ENCODE measurements at regions not wholly inside any gene's neighbourhood (a gene's known extent, or its start where the extent isn't known, plus 50 kb on each side); places are given as distances from the start of the nearest gene placed in this dataset.

DNA sequence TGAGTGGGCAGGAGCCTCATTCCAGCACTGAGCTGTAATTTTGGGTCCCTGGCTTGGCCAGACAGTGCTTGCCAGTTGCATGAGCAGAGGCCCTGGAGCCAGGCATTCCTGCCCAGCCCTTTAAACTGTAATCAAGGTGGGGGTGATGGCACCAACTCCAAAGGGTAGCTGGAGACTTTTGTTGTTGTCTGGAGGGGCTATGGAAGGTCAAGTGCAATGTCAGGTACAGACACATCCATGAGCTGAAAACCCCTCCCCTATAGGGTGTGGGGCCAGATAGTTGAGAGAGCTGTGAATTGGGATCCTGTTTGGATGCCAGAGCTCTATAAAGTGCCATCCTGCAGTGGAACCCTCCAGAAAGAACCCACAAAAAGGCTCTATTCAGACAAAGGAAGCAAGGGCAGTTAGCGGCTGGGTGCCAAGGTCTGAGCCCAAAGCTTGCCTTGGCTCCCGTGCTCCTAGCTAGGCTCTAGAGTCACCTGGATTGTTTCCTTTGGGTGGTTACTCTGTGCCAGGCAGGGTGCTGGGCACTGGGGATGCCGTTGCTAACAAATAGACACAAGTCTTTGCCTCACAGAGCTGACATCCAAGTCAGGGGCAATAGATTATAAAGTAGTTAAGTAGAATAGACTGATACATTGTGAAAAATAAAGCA, 163.0 kb downstream of the EFNB1 start:
- TF ChIP-seq, protein P1, sequence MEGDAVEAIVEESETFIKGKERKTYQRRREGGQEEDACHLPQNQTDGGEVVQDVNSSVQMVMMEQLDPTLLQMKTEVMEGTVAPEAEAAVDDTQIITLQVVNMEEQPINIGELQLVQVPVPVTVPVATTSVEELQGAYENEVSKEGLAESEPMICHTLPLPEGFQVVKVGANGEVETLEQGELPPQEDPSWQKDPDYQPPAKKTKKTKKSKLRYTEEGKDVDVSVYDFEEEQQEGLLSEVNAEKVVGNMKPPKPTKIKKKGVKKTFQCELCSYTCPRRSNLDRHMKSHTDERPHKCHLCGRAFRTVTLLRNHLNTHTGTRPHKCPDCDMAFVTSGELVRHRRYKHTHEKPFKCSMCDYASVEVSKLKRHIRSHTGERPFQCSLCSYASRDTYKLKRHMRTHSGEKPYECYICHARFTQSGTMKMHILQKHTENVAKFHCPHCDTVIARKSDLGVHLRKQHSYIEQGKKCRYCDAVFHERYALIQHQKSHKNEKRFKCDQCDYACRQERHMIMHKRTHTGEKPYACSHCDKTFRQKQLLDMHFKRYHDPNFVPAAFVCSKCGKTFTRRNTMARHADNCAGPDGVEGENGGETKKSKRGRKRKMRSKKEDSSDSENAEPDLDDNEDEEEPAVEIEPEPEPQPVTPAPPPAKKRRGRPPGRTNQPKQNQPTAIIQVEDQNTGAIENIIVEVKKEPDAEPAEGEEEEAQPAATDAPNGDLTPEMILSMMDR (IDR thresholded peaks at IDR 0.05): no peak
- no peak for TF ChIP-seq EP300 (IDR thresholded peaks at IDR 0.05)

All from stomach (tissue), 4 donors.